ENCODE measurements at regions not wholly inside any gene's neighbourhood (a gene's known extent, or its start where the extent isn't known, plus 50 kb on each side); places are given as distances from the start of the nearest gene placed in this dataset.
A peak's percentile ranks its signal among the peaks of the same experiment; 100 is the strongest.
"Not testable (repeated sequence)": the region's sequence is repeated elsewhere in the genome, so short reads cannot be mapped to it uniquely, and the experiment has no call there.

GRCh38 chr1:146317785-146318184, 89.0 kb upstream of the NOTCH2NLA start:
- intact Hi-C loops (cut with micrococcal nuclease); H3K36me3 Mint-ChIP-seq; CTCF ChIA-PET; H3K36me3 ChIP-seq (ENCODE audit: control insufficient read depth in 2 of 3, insufficient read depth in 3 of 3, low read length in 3 of 3); H3K4me1 Mint-ChIP-seq; H3K27me3 Mint-ChIP-seq; H3K27ac ChIP-seq (ENCODE audit: low read depth, low read length); DNase-seq; H3K9me3 ChIP-seq (ENCODE audit: control insufficient read depth in 2 of 3, low read length in 3 of 3); H3K4me3 ChIP-seq (ENCODE audit: low read length); H3K9me3 Mint-ChIP-seq; H3K27me3 ChIP-seq (ENCODE audit: control insufficient read depth in 2 of 2, insufficient read depth in 2 of 2, low read length in 2 of 2); H3K4me1 ChIP-seq (ENCODE audit: control insufficient read depth in 2 of 2, insufficient read depth in 2 of 2, low read length in 2 of 2); POLR2A ChIA-PET; ATAC-seq: not testable (repeated sequence)
- Mint-ChIP-seq H3K27ac (peak overlapping the region in 1 of 9 donors; percentile 12), H3K4me3 (peak overlapping the region in 2 of 10 donors; percentile 1 to 31)

GRCh38 chr1:146314449-146315246, 85.8 kb upstream of the NOTCH2NLA start:
- H3K36me3 ChIP-seq (ENCODE audit: control insufficient read depth in 2 of 3, insufficient read depth in 3 of 3, low read length in 3 of 3); ATAC-seq; H3K27me3 ChIP-seq (ENCODE audit: control insufficient read depth in 2 of 2, insufficient read depth in 2 of 2, low read length in 2 of 2); CTCF ChIA-PET; H3K27ac Mint-ChIP-seq; intact Hi-C loops (cut with micrococcal nuclease); DNase-seq; H3K4me3 ChIP-seq (ENCODE audit: low read length); H3K9me3 Mint-ChIP-seq; H3K27ac ChIP-seq (ENCODE audit: low read depth, low read length); POLR2A ChIA-PET; H3K4me3 Mint-ChIP-seq; H3K36me3 Mint-ChIP-seq; H3K4me1 Mint-ChIP-seq; H3K4me1 ChIP-seq (ENCODE audit: control insufficient read depth in 2 of 2, insufficient read depth in 2 of 2, low read length in 2 of 2); H3K27me3 Mint-ChIP-seq; H3K9me3 ChIP-seq (ENCODE audit: control insufficient read depth in 2 of 3, low read length in 3 of 3): not testable (repeated sequence)

GRCh38 chr1:146310579-146310978, 81.8 kb upstream of the NOTCH2NLA start:
- ATAC-seq; H3K4me1 Mint-ChIP-seq; H3K27me3 Mint-ChIP-seq; H3K4me3 ChIP-seq (ENCODE audit: low read length); POLR2A ChIA-PET; intact Hi-C loops (cut with micrococcal nuclease); H3K9me3 ChIP-seq (ENCODE audit: control insufficient read depth in 2 of 3, low read length in 3 of 3); DNase-seq; H3K27ac Mint-ChIP-seq; H3K36me3 ChIP-seq (ENCODE audit: control insufficient read depth in 2 of 3, insufficient read depth in 3 of 3, low read length in 3 of 3); CTCF ChIA-PET; H3K27me3 ChIP-seq (ENCODE audit: control insufficient read depth in 2 of 2, insufficient read depth in 2 of 2, low read length in 2 of 2); H3K9me3 Mint-ChIP-seq; H3K36me3 Mint-ChIP-seq; H3K4me3 Mint-ChIP-seq; H3K27ac ChIP-seq (ENCODE audit: low read depth, low read length); H3K4me1 ChIP-seq (ENCODE audit: control insufficient read depth in 2 of 2, insufficient read depth in 2 of 2, low read length in 2 of 2): not testable (repeated sequence)

GRCh38 chr1:146309427-146309826, 80.6 kb upstream of the NOTCH2NLA start:
- H3K9me3 ChIP-seq (ENCODE audit: control insufficient read depth in 2 of 3, low read length in 3 of 3); H3K4me1 Mint-ChIP-seq; H3K27ac ChIP-seq (ENCODE audit: low read depth, low read length); H3K9me3 Mint-ChIP-seq; CTCF ChIA-PET; H3K4me1 ChIP-seq (ENCODE audit: control insufficient read depth in 2 of 2, insufficient read depth in 2 of 2, low read length in 2 of 2); H3K27me3 Mint-ChIP-seq; H3K4me3 ChIP-seq (ENCODE audit: low read length); H3K27ac Mint-ChIP-seq; H3K27me3 ChIP-seq (ENCODE audit: control insufficient read depth in 2 of 2, insufficient read depth in 2 of 2, low read length in 2 of 2); DNase-seq; H3K4me3 Mint-ChIP-seq; H3K36me3 ChIP-seq (ENCODE audit: control insufficient read depth in 2 of 3, insufficient read depth in 3 of 3, low read length in 3 of 3); POLR2A ChIA-PET; ATAC-seq; intact Hi-C loops (cut with micrococcal nuclease); H3K36me3 Mint-ChIP-seq: not testable (repeated sequence)

GRCh38 chr1:146308892-146309291, 80.1 kb upstream of the NOTCH2NLA start:
- ATAC-seq; H3K9me3 ChIP-seq (ENCODE audit: control insufficient read depth in 2 of 3, low read length in 3 of 3); H3K4me1 Mint-ChIP-seq; H3K4me3 Mint-ChIP-seq; H3K27me3 Mint-ChIP-seq; H3K27ac ChIP-seq (ENCODE audit: low read depth, low read length); H3K4me3 ChIP-seq (ENCODE audit: low read length); H3K4me1 ChIP-seq (ENCODE audit: control insufficient read depth in 2 of 2, insufficient read depth in 2 of 2, low read length in 2 of 2); H3K27me3 ChIP-seq (ENCODE audit: control insufficient read depth in 2 of 2, insufficient read depth in 2 of 2, low read length in 2 of 2); intact Hi-C loops (cut with micrococcal nuclease); H3K9me3 Mint-ChIP-seq; CTCF ChIA-PET; DNase-seq; H3K36me3 Mint-ChIP-seq; H3K36me3 ChIP-seq (ENCODE audit: control insufficient read depth in 2 of 3, insufficient read depth in 3 of 3, low read length in 3 of 3); H3K27ac Mint-ChIP-seq; POLR2A ChIA-PET: not testable (repeated sequence)

- H3K4me1 Mint-ChIP-seq; H3K36me3 ChIP-seq (ENCODE audit: control insufficient read depth in 2 of 3, insufficient read depth in 3 of 3, low read length in 3 of 3); H3K9me3 ChIP-seq (ENCODE audit: control insufficient read depth in 2 of 3, low read length in 3 of 3); H3K27ac ChIP-seq (ENCODE audit: low read depth, low read length); H3K4me3 ChIP-seq (ENCODE audit: low read length); H3K27me3 ChIP-seq (ENCODE audit: control insufficient read depth in 2 of 2, insufficient read depth in 2 of 2, low read length in 2 of 2); H3K4me1 ChIP-seq (ENCODE audit: control insufficient read depth in 2 of 2, insufficient read depth in 2 of 2, low read length in 2 of 2); H3K4me3 Mint-ChIP-seq; DNase-seq; POLR2A ChIA-PET; CTCF ChIA-PET; H3K27ac Mint-ChIP-seq; H3K27me3 Mint-ChIP-seq; intact Hi-C loops (cut with micrococcal nuclease); H3K36me3 Mint-ChIP-seq; H3K9me3 Mint-ChIP-seq: not testable (repeated sequence)
- ATAC-seq, result peak; percentile 56
Measured at GRCh38 chr1:146308152-146308551, 79.3 kb upstream of the NOTCH2NLA start.

GRCh38 chr1:146307632-146308031, 78.8 kb upstream of the NOTCH2NLA start:
- H3K36me3 ChIP-seq (ENCODE audit: control insufficient read depth in 2 of 3, insufficient read depth in 3 of 3, low read length in 3 of 3); H3K4me1 Mint-ChIP-seq; DNase-seq; H3K27ac Mint-ChIP-seq; POLR2A ChIA-PET; H3K9me3 ChIP-seq (ENCODE audit: control insufficient read depth in 2 of 3, low read length in 3 of 3); H3K4me3 ChIP-seq (ENCODE audit: low read length); H3K27ac ChIP-seq (ENCODE audit: low read depth, low read length); H3K27me3 Mint-ChIP-seq; H3K9me3 Mint-ChIP-seq; H3K27me3 ChIP-seq (ENCODE audit: control insufficient read depth in 2 of 2, insufficient read depth in 2 of 2, low read length in 2 of 2); H3K36me3 Mint-ChIP-seq; H3K4me3 Mint-ChIP-seq; intact Hi-C loops (cut with micrococcal nuclease); CTCF ChIA-PET; H3K4me1 ChIP-seq (ENCODE audit: control insufficient read depth in 2 of 2, insufficient read depth in 2 of 2, low read length in 2 of 2): not testable (repeated sequence)
- peak; percentile 93 for ATAC-seq
